K562 (cell line): ENCODE measurements at regions not wholly inside any gene's neighbourhood (a gene's known extent, or its start where the extent isn't known, plus 50 kb on each side); places are given as distances from the start of the nearest gene placed in this dataset.

Experiments used
- ATAC-seq: fragments of 200-7000 bp; cut with Tn5 transposase; 3 replicates; pipeline ENCODE4 v1.9.1; 2020; ENCODE audit warnings: moderate library complexity
- BruUV-seq: library from RNA; stranded (reverse); fragments of 400-500 nt; replicated peaks from 2 replicates; lab custom pipeline; 2021; lab: Mats Ljungman, UMichigan
- CTCF ChIA-PET: fragments of 300-600 bp; formaldehyde crosslinking; extraction: SDS; loops from one replicate; lab custom pipeline; 2021; ENCODE audit warnings: low intra/inter-chr PET ratio; lab: Yijun Ruan, JAX
- POLR2A ChIA-PET: fragments of 300-600, 350-650 bp; sonication (Branson Sonifier 250); formaldehyde crosslinking; extraction: SDS; loops from one replicate; lab custom pipeline; 2021; ENCODE audit warnings: antibody characterized with exemption, inconsistent platforms; lab: Yijun Ruan, JAX
- DNase-seq, 4 experiments: peaks; one replicate each; pipeline versions ENCODE4 v3.0.0 to v3.0.0-alpha.2; 2011 to 2018; ENCODE audit warnings: low spot score in 3 of 4, mixed read lengths in 3 of 4; ENCODE audit errors: extremely low read depth in 1 of 4
- FAIRE-seq: peaks from 2 replicates; lab custom pipeline; 2011; peaks lifted over from hg19 to GRCh38; lab: Jason Lieb, UNC
- H2AFZ ChIP-seq: 2 replicates; pipeline ENCODE4 v1.6.0; 2011; ENCODE audit warnings: low read depth, low read length, control low read depth, inconsistent platforms
- H3K27ac ChIP-seq: fragments of 200-600 bp; 3 replicates; pipeline ENCODE4 v1.8.0; 2011; ENCODE audit warnings: low read depth, mild to moderate bottlenecking, control low read depth, inconsistent platforms, low read length, moderate library complexity, mixed read lengths; ENCODE audit errors: extremely low read depth
- H3K27me3 ChIP-seq, 2 experiments: fragments of 300-600 bp in 1 of 2; 2 replicates in 1 of 2; 3 replicates in 1 of 2; pipeline versions ENCODE4 v1.6.0 to v1.8.0; 2011; ENCODE audit warnings: inconsistent platforms in 2 of 2, low read length in 2 of 2, mild to moderate bottlenecking in 1 of 2, mixed read lengths in 1 of 2, moderate library complexity in 1 of 2; ENCODE audit not compliant: control insufficient read depth in 2 of 2, insufficient read depth in 2 of 2
- H3K36me3 ChIP-seq: fragments of 300-600 bp; 3 replicates; pipeline ENCODE4 v1.8.0; 2011; ENCODE audit warnings: mild to moderate bottlenecking, low read length, inconsistent platforms; ENCODE audit not compliant: control insufficient read depth, insufficient read depth
- H3K4me1 ChIP-seq, 2 experiments: fragments of 200-600 bp in 1 of 2; replicated peaks in 1 of 2; 2 replicates in 1 of 2; 3 replicates in 1 of 2; pipeline versions ENCODE4 v1.5.1 to v1.8.0; 2011; ENCODE audit warnings: inconsistent platforms in 2 of 2, low read length in 2 of 2, mild to moderate bottlenecking in 1 of 2, mixed read lengths in 1 of 2, moderate library complexity in 1 of 2; ENCODE audit not compliant: control insufficient read depth in 2 of 2, insufficient read depth in 2 of 2
- H3K4me2 ChIP-seq: 2 replicates; pipeline ENCODE4 v1.6.1; 2011; ENCODE audit warnings: low read length, control low read depth, inconsistent platforms, mixed read lengths; ENCODE audit not compliant: insufficient read depth
- H3K4me3 ChIP-seq: fragments of 200-600 bp; sonication (generic), shearing (Covaris generic); 2 replicates; pipeline ENCODE4 v1.5.1; 2016; ENCODE audit warnings: control low read depth, inconsistent platforms
- H3K79me2 ChIP-seq: fragments of 200-600 bp; 3 replicates; pipeline ENCODE4 v1.8.0; 2011; ENCODE audit warnings: low read length, inconsistent platforms; ENCODE audit not compliant: control insufficient read depth, insufficient read depth
- H3K9ac ChIP-seq, 2 experiments: 2 replicates each; pipeline versions ENCODE4 v1.6.0 to v1.6.1; 2011; ENCODE audit warnings: low read depth in 2 of 2, low read length in 2 of 2, control low read depth in 1 of 2, inconsistent platforms in 1 of 2, mild to moderate bottlenecking in 1 of 2, mixed read lengths in 1 of 2; ENCODE audit not compliant: insufficient read depth in 1 of 2
- H3K9me1 ChIP-seq: one replicate; pipeline ENCODE4 v1.6.0; 2011; ENCODE audit warnings: inconsistent platforms, mild to moderate bottlenecking, low read length, moderate library complexity; ENCODE audit not compliant: control insufficient read depth, insufficient read depth
- H3K9me3 ChIP-seq: replicated peaks from 2 replicates; pipeline ENCODE4 v1.5.1; 2011; ENCODE audit warnings: low read depth, low read length, inconsistent platforms; ENCODE audit not compliant: control insufficient read depth, insufficient read depth
- H4K20me1 ChIP-seq: replicated peaks from 2 replicates; pipeline ENCODE4 v1.6.1; 2011; ENCODE audit warnings: low read length, inconsistent platforms, mixed read lengths; ENCODE audit not compliant: control insufficient read depth, insufficient read depth
- BRCA1 ChIP-seq, 2 experiments: fragments of 450-650 bp in 1 of 2; sonication (generic) in 1 of 2; formaldehyde crosslinking in 1 of 2; IDR thresholded peaks; 2 replicates each; pipeline versions ENCODE4 v1.5.0 to v1.6.1; 2017 to 2020; ENCODE audit warnings: mild to moderate bottlenecking in 1 of 2, missing genetic modification reagents in 1 of 2
- FOXJ2 ChIP-seq: fragments of 200-800 bp; sonication (Bioruptor generic); IDR thresholded peaks from 2 replicates; pipeline ENCODE4 v1.6.1; 2016; ENCODE audit warnings: missing genetic modification characterization, missing compliant biosample characterization
- HMBOX1 ChIP-seq: sonication (generic); IDR thresholded peaks from 2 replicates; pipeline ENCODE4 v1.6.1; 2016
- MCM5 ChIP-seq: fragments of 450-650 bp; IDR thresholded peaks from 2 replicates; pipeline ENCODE4 v1.6.1; 2016; ENCODE audit warnings: low read depth
- POLR2A ChIP-seq: fragments of 450-650 bp; conservative IDR thresholded peaks from 2 replicates; pipeline ENCODE4 v1.6.1; 2016
- POLR2B ChIP-seq: fragments of 450-650 bp; IDR thresholded peaks from 2 replicates; pipeline ENCODE4 v1.6.1; 2018; ENCODE audit warnings: low read depth; ENCODE audit not compliant: partially characterized antibody
- PRPF4 ChIP-seq: fragments of 200-400 bp; formaldehyde crosslinking; IDR thresholded peaks from one replicate; pipeline ENCODE4 v1.6.1; 2017; ENCODE audit warnings: low read length, low read depth, mild to moderate bottlenecking; ENCODE audit not compliant: insufficient read depth, poor library complexity, severe bottlenecking
- PURB ChIP-seq: sonication (generic); formaldehyde crosslinking; IDR thresholded peaks from 2 replicates; pipeline ENCODE4 v1.9.0; 2021; ENCODE audit warnings: low read depth, mild to moderate bottlenecking, missing genetic modification reagents
- RREB1 ChIP-seq: fragments of 250-450 bp; sonication (Bioruptor Pico); IDR thresholded peaks from 2 replicates; pipeline ENCODE4 v1.4.0; 2020
- SIRT6 ChIP-seq: IDR thresholded peaks from one replicate; pipeline ENCODE4 v1.6.1; 2012; ENCODE audit warnings: low read depth, mild to moderate bottlenecking, control low read depth, inconsistent platforms, low read length, moderate library complexity
- SMAD3 ChIP-seq: fragments of 450-650 bp; formaldehyde crosslinking; conservative IDR thresholded peaks from 2 replicates; pipeline ENCODE4 v1.4.0; 2020; ENCODE audit warnings: mild to moderate bottlenecking
- ZNF133 ChIP-seq: fragments of 250-450 bp; sonication (Bioruptor Pico); IDR thresholded peaks from 2 replicates; pipeline ENCODE4 v1.4.0; 2020; ENCODE audit warnings: mild to moderate bottlenecking
- ZNF408 ChIP-seq: fragments of 250-450 bp; sonication (Bioruptor Pico); IDR thresholded peaks from 2 replicates; pipeline ENCODE4 v1.4.0; 2020; ENCODE audit warnings: low read depth, mild to moderate bottlenecking, moderate library complexity
- ZNF57 ChIP-seq: fragments of 450-650 bp; formaldehyde crosslinking; IDR thresholded peaks from 2 replicates; pipeline ENCODE4 v1.4.0; 2020; ENCODE audit warnings: mild to moderate bottlenecking, moderate library complexity
- ZNF586 ChIP-seq: fragments of 450-650 bp; formaldehyde crosslinking; conservative IDR thresholded peaks from 2 replicates; pipeline ENCODE4 v1.4.0; 2020; ENCODE audit warnings: mild to moderate bottlenecking, moderate library complexity
- ZNF644 ChIP-seq: fragments of 200-800 bp; sonication (Bioruptor generic); IDR thresholded peaks from 2 replicates; pipeline ENCODE4 v1.6.1; 2016; ENCODE audit warnings: low read depth, missing genetic modification characterization, missing compliant biosample characterization
- WGBS: fragments of 100-300 bp; shearing (Covaris generic); methylation state at CpG from one replicate; pipeline ENCODE4 v1.1.6; 2016; ENCODE audit warnings: low coverage, mixed read lengths; ENCODE audit not compliant: insufficient coverage; ENCODE audit errors: missing lambda C conversion rate; 5-methylcytosine and 5-hydroxymethylcytosine counted together
- in situ Hi-C: fragments of 300-500 bp; cut with MboI; formaldehyde crosslinking; loops from 4 replicates; pipeline ENCODE4 v1.15.0; 2018; ENCODE audit warnings: inconsistent platforms, mixed read lengths
- intact Hi-C: fragments of 100-400 bp; cut with micrococcal nuclease; formaldehyde crosslinking; loops from 2 replicates; pipeline ENCODE4 v1.14.2; 2022

GRCh38 chr2:200091126-200091525, 135.7 kb downstream of the MAIP1 start:
- H3K4me2 ChIP-seq: no peak overlapping the region
- FAIRE-seq: no peak
- CTCF ChIA-PET: no interaction called here

More at GRCh38 chr2:200091126-200091525, 135.7 kb downstream of the MAIP1 start:
- Histone ChIP-seq H4K20me1 (no peaks in the 10 kb centered on the region), H3K9ac (no peak overlapping the region)
- intact Hi-C loops: no loop called here
- BruUV-seq: no TSS peak
- TF ChIP-seq ZNF408 (CRISPR knock-in tag): no peak
- no peak for TF ChIP-seq PRPF4
- TF ChIP-seq ZNF586 (CRISPR knock-in tag): no peak
- no peak for TF ChIP-seq ZNF133
- no peak for TF ChIP-seq SMAD3
- TF ChIP-seq MCM5: no peak
- TF ChIP-seq POLR2A: no peak
- TF ChIP-seq PURB (CRISPR knock-in tag): no peak
- TF ChIP-seq FOXJ2 (tag): no peak
- no peak for TF ChIP-seq ZNF57
- TF ChIP-seq RREB1: no peak
- no peak for TF ChIP-seq HMBOX1
- no peak for TF ChIP-seq POLR2B
- no peak for TF ChIP-seq BRCA1 (IDR thresholded peaks at IDR 0.05)
- no peak for TF ChIP-seq BRCA1 (CRISPR knock-in tag; IDR thresholded peaks at IDR 0.05)
- TF ChIP-seq ZNF644 (tag): no peak
- TF ChIP-seq SIRT6: no peak
- TF ChIP-seq, all 486 proteins: peak for 0
- ATAC-seq (no peak), DNase-seq (no peak)
- in situ Hi-C loops: no loop called here
- Histone ChIP-seq H3K4me3 (no peak overlapping the region), H3K79me2 (no peaks in the 10 kb centered on the region), H3K36me3 (no peaks in the 10 kb centered on the region), H3K27ac (no peak overlapping the region), H3K4me1 (peaks cover 0 to 2% of the 10 kb centered on the region in 2 experiments; a peak in 2 of 5 replicates), H3K9me3 (no peaks in the 10 kb centered on the region), H3K9me1 (no peaks in the 10 kb centered on the region), H2AFZ (no peak overlapping the region), H3K27me3 (no peaks in the 10 kb centered on the region)
- WGBS: 26% methylated on average over 2 of the region's 2 CpGs
- POLR2A ChIA-PET: no interaction called here
